ENCODE measurements at regions not wholly inside any gene's neighbourhood (a gene's known extent, or its start where the extent isn't known, plus 50 kb on each side); places are given as distances from the start of the nearest gene placed in this dataset.

DNA sequence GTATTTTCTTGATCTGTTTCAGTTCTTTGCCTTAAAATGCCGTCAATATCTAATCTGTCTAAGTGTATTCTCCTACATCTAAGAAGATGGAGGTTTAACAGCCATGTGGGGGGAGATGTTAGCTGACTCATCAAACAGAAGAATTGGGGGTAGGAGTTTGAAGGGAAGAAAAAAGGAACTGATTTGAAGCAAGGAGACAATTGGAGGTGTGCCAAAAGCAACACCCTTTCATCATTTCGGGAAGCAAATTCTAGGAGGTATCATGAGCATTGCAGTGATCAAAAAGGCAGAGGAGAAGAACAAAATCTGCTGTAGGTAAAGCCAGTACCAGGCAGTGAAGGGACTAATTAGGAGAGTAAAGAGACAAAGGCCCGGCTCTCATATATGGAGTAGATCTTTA lies 337.3 kb upstream of the TBC1D5 start:
- DNase-seq (ENCODE audit: low read depth), result no peak

DNA sequence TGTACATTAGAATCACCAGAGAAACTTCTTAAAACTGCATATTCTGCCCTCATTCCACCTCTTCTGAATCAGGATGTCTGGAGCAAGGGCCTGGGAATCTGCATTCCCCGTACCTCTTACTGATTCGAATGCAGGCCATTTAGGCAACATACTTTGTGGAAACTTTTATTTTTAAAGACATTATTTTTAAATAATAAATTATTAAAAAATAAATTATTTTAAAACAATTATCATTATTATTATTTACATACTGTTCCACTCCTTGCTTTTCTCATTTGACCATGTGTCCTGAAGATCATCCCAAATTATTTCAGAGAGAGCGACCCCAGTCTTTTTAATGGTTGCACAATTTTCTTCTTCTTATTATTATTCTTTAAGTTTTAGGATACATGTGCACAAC lies 336.6 kb upstream of the TBC1D5 start:
- DNase-seq (ENCODE audit: low read depth), result no peak

DNA sequence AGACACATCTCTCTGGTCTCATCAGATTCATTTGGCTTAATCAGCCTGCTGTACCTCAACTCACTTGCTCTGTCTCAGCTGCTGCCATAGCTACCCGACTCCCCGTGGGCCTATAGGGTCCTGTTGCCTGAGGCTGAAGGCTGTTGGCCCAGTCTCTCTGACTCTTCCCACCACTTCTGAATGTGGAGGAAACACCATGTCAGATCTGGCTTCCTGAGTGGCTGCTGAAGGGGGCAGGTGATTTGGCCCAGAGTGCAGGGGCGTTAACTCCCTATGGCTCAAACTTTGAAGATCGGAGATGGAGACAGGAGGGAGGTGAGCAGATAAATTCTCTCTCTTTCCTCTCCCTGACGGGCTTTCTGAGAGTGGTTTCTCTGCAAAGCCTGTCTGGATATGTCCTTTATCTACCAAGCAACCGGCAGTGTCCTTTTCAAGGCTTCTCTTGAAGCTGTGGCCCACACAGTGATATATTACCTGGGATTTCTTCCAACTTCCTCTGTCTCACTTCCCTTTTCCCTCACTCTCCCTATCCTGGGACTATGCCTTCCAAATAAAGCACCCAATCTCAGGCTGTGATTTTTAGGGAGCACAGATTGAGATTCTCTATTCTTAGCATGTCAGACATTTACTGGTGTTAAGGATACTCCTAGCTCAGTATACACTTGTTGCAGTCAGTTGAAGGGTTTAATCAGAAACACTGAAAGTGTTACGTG lies 334.9 kb upstream of the TBC1D5 start:
- no peak for DNase-seq (ENCODE audit: low read depth)

DNA sequence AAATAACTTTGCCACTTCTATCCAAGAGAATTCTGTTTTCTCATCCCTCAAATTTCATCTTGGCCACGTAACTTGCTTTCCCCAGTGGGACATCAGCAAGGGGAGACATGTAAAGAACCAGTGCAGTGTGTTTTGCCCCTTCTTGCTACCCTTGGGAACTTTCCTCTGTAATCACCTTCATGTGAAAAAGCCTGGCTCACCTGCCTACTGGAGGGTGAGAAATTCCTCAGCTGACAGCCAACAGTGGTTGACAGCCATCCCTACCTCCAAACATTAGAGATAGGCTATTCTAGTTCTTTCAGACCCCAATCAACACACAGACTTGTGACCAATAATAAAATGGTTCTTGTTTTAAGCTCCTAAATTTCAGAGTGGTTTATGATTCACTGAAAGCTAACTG lies 333.9 kb upstream of the TBC1D5 start:
- no peak for DNase-seq (ENCODE audit: low read depth)

DNA sequence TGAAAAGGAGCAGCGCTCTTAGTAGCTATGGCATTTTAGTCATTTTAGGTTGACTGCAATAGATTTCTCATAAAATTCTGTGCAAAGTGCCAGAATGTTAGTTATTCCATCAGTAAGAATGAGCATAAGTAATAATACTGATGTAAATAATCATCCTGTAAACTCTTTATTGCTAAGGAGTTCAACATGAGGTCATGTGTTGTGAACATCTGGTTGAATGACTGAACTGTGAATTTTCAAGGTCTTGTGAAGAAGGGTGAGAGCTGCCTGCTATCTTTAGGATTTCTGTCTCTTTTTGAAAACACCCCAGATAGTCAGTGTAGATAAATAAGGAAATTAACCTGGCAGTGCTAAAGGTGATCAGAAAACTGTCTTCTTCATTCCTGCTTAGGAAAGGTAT lies 333.4 kb upstream of the TBC1D5 start:
- DNase-seq (ENCODE audit: low read depth), result no peak

DNA sequence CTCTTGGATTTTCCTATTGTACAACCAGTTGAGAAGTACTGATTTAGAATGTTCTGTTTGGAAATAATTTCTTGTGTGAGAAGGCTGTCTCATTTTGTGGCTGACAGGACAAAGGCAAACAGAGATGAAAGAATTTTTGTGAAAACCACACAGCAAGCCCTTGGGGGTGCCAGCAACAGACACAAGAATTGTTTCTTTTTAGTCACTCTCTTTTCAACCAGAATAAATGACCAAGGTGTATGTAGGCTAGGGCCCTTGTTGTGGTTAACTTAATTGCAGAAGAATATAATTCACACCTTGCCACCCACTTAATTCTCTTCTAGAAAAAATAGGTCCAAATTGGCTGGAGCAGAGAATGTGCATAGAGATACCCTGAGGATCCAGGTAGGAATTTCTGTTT lies 329.4 kb upstream of the TBC1D5 start:
- DNase-seq (ENCODE audit: low read depth), result no peak

DNA sequence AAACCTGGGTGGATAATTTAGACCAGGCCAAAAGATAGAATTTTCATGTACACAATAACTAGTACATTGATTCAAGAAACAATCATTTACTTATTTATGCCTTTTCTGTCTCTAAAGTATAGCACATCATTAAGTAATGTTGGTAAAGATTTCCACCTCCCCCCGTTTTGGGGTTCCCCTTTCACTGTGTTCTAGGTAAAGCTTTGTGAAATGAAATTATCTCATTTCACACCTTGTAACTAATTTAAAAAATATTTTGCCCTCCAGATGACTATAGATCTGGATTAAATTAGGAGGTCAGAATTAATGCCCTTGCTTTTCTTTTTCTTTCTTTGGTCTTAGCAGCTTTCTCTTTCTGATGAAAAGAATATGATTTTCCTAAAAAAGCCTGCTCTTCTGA lies 328.5 kb upstream of the TBC1D5 start:
- no peak for DNase-seq (ENCODE audit: low read depth)

DNA sequence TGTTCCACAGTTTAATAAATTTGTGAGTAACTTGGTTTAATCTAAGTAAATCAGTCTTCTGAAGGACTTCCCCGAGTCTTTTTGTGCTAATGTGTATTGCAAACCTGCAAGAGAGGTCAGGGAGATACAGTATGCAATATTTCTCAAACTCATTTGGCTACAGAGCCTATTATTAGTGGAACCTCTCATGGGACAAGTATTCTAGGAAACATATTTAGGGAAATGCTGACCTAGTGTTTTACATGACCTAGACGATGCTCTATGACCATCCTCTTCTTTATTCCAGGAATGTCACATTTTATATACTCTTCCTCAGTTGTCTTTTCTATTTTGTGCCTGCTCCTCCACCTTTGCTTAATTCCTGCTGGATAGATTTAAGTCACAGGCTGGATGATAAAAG lies 327.8 kb upstream of the TBC1D5 start:
- DNase-seq (ENCODE audit: low read depth), result no peak

DNA sequence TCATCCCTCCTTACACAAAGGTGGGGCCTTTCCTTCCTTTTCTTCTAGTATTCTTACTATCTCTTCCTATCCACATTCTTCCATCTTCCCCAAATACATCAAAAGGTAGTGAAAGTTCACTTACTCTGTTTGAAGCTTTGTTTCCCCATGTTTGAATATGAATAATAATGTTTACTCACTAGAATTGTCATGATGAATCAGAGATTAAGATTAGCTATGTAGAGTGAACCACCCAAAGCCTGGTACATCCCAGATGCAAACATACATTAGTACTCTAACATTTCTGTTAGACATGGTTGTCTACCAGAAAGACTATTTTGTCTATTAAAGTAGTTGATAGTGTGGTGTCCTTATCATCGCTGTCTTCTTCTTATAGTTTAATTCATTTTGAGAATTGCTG lies 327.1 kb upstream of the TBC1D5 start:
- no peak for DNase-seq (ENCODE audit: low read depth)

DNA sequence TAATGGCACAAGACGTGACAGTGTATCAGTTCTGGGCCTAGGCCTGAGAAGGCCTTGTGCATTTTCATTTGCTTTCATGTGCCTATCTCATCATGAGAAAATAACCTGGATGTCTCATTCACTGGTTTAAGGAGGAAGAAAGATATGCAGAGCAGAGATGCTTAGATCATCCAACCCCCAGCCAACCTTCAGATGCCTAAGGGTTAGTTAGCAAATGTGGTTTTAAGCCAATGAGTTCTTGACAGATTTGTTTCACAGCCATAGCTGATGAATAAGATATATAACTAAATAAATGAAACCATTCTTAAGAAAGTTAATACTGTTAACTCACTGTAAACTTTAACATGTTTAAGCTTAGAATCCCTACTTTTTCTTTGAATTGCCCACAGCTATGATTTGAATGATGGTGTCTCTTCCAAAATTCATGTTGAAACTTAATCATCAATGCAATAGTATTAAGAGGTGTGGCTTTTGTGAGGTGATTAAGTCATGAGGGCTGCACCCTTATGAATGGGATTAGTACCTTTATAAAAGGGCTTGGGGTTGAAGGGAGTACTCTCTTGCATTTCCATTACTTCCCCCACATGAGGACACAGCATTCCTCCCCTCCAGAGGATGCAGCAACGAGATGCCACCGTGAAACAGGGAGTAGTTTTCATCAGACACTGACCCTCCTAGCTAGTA lies 324.6 kb upstream of the TBC1D5 start:
- no peak for DNase-seq (ENCODE audit: low read depth)

DNA sequence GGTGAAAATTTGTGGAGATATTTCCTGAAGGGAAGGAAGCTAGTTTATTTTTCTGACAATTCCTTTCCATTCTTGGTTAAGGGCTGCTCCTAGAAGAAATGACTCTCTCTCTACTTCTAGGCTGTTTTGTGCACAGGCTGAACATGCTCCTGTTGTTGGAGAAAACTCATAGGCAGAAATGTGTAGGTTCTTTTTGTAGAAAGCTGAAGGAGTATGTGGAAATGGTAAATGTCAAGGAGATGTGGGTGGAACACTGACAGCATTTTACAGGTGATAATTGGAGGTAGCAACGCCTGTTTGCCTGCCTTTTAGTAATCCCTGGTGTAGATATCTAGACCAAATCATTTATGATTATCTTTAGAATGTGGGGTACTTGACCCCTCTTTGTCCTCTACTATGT lies 322.2 kb upstream of the TBC1D5 start:
- DNase-seq (ENCODE audit: low read depth), result no peak

DNA sequence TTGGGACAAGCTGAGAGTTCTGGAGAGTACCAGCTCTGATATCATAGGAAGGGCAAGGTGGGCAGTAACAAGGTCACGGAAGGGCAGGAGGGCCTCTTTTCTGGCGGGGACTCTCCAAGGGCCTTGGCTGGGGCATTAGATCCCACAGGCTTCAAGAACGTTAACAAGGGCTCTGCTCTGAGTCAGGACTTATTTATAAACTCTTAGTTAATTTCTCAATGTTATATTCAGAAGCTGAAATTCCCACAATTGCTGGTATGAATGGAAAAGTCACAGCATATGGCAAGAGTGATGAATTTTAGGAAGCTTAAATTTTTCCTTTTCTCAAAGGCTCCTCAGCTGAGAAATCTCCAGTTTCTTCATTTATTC lies 320.2 kb upstream of the TBC1D5 start:
- DNase-seq (ENCODE audit: low read depth), result no peak

DNA sequence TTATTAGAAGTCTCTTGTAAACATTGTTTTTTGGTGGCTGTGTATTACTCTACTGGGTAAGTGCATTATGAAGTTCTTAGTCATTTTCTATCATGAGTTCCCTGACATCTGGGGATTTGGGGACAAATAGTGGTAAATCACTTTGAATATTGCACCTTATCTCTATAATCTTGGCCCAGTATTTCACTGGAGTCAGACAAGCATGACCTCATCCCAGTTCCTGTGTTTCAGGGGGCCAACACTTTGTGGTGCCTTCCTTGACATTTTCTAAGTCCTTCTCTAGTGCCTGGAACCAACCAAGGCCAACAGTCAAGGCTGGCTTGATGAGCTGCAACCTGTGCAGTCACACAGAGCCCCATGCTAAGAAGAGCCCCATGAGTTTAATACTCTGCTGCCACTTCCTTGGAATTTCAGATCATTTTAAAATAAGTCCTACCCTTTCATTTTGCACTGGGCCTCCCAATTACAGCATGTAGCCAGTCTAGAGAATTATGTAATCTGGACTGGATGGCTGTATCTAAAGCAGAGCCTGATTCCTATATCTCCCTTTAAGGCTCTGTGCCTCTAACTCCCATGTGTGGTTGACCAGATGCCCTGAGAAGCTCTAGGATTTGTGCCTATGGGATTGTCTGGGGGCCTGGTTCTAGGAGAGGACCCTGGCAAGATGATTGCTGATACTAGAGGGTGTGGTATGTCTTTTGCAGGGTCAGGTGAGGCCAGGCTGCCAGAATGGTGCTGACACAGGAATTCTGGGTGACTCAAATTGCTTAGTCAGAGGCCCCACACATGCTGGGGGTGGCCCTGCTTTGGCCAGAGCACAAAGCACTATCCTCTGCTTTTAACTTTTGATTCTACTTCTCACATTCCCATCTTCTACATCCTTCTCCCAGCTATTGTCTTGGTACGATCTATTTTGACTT lies 319.6 kb upstream of the TBC1D5 start:
- no peak for DNase-seq (ENCODE audit: low read depth)

DNA sequence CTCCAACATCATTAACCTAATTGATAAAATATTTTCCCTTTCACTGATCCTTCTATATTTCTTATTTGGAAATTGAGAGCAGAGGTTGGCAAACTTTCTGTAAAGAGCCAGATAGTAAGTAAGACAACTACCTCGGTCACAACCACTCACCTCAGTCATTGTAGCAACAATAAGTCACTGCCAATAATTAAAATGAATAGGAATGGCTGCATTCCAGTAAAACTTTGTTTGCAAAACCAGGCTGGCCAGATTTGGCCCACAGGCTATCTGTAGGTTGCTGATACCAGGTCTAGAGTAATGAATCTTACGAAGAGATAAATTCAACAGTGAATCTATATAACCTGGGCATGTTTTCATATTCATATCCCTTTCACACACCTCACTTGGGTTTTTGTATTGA lies 316.2 kb upstream of the TBC1D5 start:
- DNase-seq (ENCODE audit: low read depth), result no peak

DNA sequence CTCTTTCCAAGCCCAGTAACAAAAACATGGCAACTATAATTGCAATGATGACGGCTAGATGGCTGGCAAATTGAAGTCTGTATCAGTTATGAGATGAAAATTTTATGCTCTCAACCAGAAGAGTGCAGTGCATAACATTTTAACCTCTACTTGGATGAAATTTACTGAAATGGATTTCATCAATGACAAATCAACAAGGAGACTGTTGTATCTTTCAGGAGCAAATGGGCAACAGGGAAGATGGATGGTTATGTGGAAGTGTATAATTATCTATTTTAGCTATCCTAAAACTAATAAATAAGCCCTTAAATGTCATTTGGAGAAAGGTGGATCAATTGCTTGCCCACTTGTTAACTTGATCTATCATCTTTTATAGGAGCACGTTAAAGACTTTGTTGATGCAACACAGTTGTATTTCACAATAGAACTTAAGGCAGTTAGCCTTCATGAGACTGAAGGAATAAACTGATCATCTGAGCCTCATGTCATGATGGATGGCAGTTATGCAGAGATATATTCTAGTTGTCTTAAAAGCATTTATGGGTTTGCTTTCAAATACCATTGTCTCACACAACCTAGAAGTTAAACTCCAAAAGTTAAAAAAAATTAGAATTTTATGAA lies 315.1 kb upstream of the TBC1D5 start:
- DNase-seq (ENCODE audit: low read depth), result no peak

DNA sequence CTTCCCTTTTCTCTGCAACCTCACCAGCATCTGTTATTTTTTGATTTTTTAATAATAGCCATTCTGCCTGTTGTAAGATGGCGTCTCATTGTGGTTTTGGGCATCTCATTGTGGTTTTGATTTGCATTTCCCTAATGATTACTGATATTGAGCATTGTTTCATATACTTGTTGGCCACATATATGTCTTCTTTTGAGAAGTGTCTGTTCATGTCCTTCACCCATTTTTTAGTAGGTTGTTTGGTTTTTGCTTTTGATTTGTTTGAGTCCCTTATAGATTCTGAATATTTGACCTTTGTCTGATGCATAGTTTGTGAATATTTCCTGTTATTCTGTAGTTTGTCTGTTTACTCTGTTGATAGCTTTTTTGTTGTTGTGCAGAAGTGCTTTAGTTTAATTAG lies 312.2 kb upstream of the TBC1D5 start:
- DNase-seq (ENCODE audit: low read depth), result no peak

DNA sequence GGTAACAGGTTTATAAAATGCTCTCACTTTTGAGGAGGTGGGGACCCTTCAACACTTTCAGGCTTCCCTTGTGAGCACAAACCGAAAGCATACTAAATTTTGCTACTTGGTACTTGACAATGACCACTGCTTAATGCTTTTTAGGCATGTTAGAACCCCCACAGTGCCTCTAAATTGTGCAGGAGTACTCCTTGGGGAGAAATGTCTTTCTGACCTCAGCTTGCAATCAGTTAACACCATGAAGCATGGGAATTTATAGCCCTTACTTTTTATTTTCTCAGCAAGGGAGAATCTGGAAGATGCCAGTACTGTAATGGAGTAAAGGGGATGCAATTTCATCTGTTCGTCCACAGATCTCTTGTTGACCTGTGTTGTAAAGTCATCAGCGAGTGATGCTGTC lies 308.9 kb upstream of the TBC1D5 start:
- DNase-seq (ENCODE audit: low read depth), result no peak

DNA sequence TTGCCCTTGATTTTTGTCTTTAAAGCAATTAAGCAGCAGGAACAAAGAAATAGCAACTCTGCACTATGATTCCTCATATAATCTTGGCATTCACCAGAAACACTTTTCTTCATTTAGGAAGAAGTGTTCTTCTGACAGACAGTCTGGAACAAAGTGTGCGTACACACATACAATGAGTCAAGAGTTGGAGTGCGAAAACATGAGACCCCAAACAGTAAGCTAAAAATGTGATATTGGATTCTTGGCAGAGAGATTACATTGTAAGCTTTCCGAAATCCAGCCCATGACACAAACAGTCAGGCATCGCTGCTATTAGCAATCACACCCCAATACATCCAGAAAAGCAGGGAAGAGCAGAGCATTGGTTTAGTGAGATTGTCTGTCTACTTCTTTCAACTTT lies 306.7 kb upstream of the TBC1D5 start:
- no peak for DNase-seq (ENCODE audit: low read depth)

DNA sequence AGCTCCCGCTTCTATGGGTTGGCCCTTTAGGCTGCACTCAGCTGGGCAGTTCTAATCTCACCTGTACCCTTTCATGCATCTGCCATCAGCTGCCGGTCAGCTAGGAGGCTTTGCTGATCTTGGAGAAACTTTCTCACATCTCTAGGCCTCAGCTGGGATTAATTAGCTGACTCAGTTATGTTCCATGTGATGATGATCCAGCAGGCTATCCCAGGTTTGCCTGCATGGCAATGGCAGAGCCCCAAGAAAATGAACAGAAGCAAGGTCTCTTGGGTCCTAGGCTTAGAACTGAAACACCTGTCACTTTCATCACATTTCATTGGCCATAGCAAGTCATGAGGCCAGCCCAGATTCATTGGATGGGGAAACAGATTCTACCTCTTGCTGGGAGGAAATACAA lies 304.6 kb upstream of the TBC1D5 start:
- DNase-seq (ENCODE audit: low read depth), result no peak

DNA sequence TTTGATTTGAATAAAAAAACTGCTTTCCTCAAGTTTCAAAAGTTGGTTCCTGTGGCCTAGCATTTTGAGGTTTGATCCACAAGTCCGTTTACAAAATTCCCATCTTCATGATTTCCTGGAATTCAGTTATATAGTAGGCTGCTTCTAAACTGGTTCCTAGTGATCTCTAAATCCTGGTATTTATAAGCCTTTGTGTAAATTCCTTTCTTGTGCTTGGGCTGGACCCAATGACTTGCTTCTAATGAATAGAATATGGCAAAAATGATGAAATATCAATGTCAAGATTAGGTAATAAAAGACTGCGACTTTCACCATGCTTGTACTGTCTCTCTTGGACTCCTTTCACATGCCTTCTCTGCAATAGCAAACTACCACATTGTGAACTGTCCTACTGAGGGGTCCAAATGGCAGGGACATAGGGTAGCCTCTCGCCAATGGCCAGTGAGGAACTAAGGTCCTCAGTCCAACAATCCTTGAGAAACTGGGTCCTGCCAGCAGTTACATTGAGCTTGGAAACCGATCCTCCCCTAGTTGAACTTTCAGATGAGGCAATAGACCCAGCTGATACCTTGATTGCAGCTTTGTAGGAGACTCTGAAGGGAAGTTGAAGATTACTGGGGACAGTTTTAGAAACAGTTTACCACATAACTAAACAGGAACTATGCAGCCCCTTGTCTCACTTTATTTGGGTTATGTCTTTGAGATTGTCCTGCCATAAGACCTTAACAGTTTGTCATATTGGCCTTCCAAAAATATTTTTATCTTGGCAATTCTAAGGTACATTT lies 303.9 kb upstream of the TBC1D5 start:
- DNase-seq (ENCODE audit: low read depth), result no peak

DNA sequence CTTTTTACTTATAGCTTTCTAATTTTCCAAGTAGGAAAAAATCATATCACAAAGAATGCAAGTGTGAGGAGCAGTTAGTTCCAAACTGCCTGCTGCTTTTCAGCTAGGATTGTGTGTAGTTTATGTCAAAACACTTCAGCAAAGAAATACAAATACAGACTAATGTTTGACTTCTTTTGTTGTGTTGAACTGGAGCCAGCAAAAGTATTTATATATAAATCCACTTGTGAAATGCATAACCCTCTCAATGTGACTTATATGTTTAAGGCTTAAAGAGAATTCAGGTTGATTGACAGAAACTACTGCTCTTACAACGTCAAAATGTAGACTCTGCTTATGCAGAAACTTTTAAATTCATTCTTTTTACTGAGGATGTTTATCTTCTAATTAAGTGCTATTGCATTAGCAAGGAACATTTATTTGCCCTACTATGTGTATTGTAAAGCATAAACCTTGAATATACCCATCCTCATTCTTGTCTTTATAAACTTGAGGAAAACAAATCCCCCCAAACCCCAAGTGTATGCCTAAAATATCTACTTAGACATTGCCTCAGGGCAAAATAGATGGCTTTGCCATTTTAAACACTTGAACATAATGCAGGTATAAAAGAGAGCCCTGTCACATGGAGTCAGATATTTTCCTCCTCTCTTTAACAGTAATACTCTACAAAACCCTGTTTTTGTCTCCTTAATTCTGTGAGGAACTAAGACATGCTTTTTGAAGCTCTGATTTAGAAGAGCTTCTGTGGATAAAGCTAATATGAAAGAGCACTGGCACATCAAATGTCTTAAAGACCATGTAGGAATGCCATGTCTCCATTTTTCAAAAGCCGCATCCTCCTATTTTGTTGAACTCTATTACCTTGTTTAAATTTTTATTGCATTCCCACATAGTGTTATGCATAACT lies 302.8 kb upstream of the TBC1D5 start:
- DNase-seq (ENCODE audit: low read depth), result no peak

Measured in stimulated activated CD8-positive, alpha-beta memory T cell treated with anti-CD3 and anti-CD28 coated beads, Interleukin-7, amount 100 ng/mL, for 24 hours (primary cell).